OCI-LY3 (cell line): ENCODE measurements at regions not wholly inside any gene's neighbourhood (a gene's known extent, or its start where the extent isn't known, plus 50 kb on each side); places are given as distances from the start of the nearest gene placed in this dataset.

ENCODE experiments used
- EZH2phosphoT487 ChIP-seq: fragments of 200-600 bp; shearing (Covaris generic); IDR thresholded peaks from 2 replicates; pipeline ENCODE4 v1.6.1; 2018; ENCODE audit warnings: antibody characterized with exemption, mixed run types, low read depth
- TF ChIP-seq, protein P1 (sequence below): fragments of 200-600, 300-600 bp; sonication (generic); IDR thresholded peaks from 2 replicates; pipeline ENCODE4 v1.5.1; 2014; ENCODE audit warnings: antibody characterized with exemption, low read length, low read depth

GRCh38 chr3:18510947-18511346 lies 85.8 kb upstream of the SATB1 start:
- no peak for TF ChIP-seq EZH2phosphoT487
- TF ChIP-seq, protein P1, sequence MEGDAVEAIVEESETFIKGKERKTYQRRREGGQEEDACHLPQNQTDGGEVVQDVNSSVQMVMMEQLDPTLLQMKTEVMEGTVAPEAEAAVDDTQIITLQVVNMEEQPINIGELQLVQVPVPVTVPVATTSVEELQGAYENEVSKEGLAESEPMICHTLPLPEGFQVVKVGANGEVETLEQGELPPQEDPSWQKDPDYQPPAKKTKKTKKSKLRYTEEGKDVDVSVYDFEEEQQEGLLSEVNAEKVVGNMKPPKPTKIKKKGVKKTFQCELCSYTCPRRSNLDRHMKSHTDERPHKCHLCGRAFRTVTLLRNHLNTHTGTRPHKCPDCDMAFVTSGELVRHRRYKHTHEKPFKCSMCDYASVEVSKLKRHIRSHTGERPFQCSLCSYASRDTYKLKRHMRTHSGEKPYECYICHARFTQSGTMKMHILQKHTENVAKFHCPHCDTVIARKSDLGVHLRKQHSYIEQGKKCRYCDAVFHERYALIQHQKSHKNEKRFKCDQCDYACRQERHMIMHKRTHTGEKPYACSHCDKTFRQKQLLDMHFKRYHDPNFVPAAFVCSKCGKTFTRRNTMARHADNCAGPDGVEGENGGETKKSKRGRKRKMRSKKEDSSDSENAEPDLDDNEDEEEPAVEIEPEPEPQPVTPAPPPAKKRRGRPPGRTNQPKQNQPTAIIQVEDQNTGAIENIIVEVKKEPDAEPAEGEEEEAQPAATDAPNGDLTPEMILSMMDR: no peak
